WTC11 (cell line): ENCODE measurements at regions not wholly inside any gene's neighbourhood (a gene's known extent, or its start where the extent isn't known, plus 50 kb on each side); places are given as distances from the start of the nearest gene placed in this dataset.
"Not testable (repeated sequence)": the region's sequence is repeated elsewhere in the genome, so short reads cannot be mapped to it uniquely, and the experiment has no call there.

Experiments
- ATAC-seq: fragments of 200-7000 bp; cut with Tn5 transposase; 2 replicates; pipeline ENCODE4 v1.10.0; 2021; ENCODE audit warnings: mild to moderate bottlenecking, moderate library complexity
- CTCF ChIA-PET: fragments of 300-600 bp; sonication (Branson Sonifier 250); formaldehyde crosslinking; loops from one replicate; lab custom pipeline; 2021; ENCODE audit warnings: antibody characterized with exemption; lab: Charles Lee
- POLR2A ChIA-PET: fragments of 350-600 bp; sonication (Branson Sonifier 250); formaldehyde crosslinking; loops from one replicate; lab custom pipeline; 2021; ENCODE audit warnings: antibody characterized with exemption; lab: Charles Lee
- DNase-seq: peaks from one replicate; pipeline ENCODE4 v3.0.0; 2021; ENCODE audit warnings: low spot score
- H3K27ac Mint-ChIP-seq: 2 replicates; pipeline ENCODE4 v1.8.0; 2021; ENCODE audit warnings: mixed read lengths
- H3K27me3 Mint-ChIP-seq: 2 replicates; pipeline ENCODE4 v1.8.0; 2021; ENCODE audit warnings: low read depth, mild to moderate bottlenecking, moderate library complexity, mixed read lengths
- H3K36me3 Mint-ChIP-seq: 2 replicates; pipeline ENCODE4 v1.8.0; 2021; ENCODE audit warnings: mixed read lengths
- H3K4me1 Mint-ChIP-seq: 2 replicates; pipeline ENCODE4 v1.8.0; 2022; ENCODE audit warnings: mixed read lengths
- H3K4me3 Mint-ChIP-seq: 2 replicates; pipeline ENCODE4 v1.8.0; 2021; ENCODE audit warnings: mild to moderate bottlenecking, moderate library complexity, mixed read lengths
- H3K9me3 Mint-ChIP-seq: 2 replicates; pipeline ENCODE4 v1.8.0; 2021; ENCODE audit warnings: mixed read lengths
- CREM ChIP-seq: sonication (generic); formaldehyde crosslinking; IDR thresholded peaks from 2 replicates; pipeline ENCODE4 v1.8.1; 2022; ENCODE audit warnings: mild to moderate bottlenecking, missing genetic modification reagents, moderate library complexity
- ELF4 ChIP-seq: sonication (generic); formaldehyde crosslinking; IDR thresholded peaks from 2 replicates; pipeline ENCODE4 v1.8.1; 2022; ENCODE audit warnings: low read depth, mild to moderate bottlenecking, moderate library complexity, missing genetic modification reagents
- EMX1 ChIP-seq: fragments of 250-450 bp; sonication (Bioruptor Pico); IDR thresholded peaks from 2 replicates; pipeline ENCODE4 v1.8.0; 2021; ENCODE audit warnings: mild to moderate bottlenecking
- FOXK1 ChIP-seq: sonication (generic); formaldehyde crosslinking; IDR thresholded peaks from 2 replicates; pipeline ENCODE4 v1.8.0; 2022; ENCODE audit warnings: mild to moderate bottlenecking, moderate library complexity, missing genetic modification reagents
- GABPB1 ChIP-seq: sonication (generic); formaldehyde crosslinking; IDR thresholded peaks from 2 replicates; pipeline ENCODE4 v1.8.1; 2023; ENCODE audit warnings: mild to moderate bottlenecking, missing genetic modification reagents
- KAT7 ChIP-seq: sonication (generic); formaldehyde crosslinking; IDR thresholded peaks from 2 replicates; pipeline ENCODE4 v1.8.1; 2023; ENCODE audit warnings: missing genetic modification reagents, mild to moderate bottlenecking, borderline replicate concordance
- NFE2L1 ChIP-seq: sonication (generic); formaldehyde crosslinking; IDR thresholded peaks from 2 replicates; pipeline ENCODE4 v1.8.1; 2023; ENCODE audit warnings: missing genetic modification reagents
- RORB ChIP-seq: fragments of 250-450 bp; sonication (Bioruptor Pico); IDR thresholded peaks from 2 replicates; pipeline ENCODE4 v1.9.0; 2021; ENCODE audit warnings: mild to moderate bottlenecking
- SMAD4 ChIP-seq: sonication (generic); formaldehyde crosslinking; IDR thresholded peaks from 2 replicates; pipeline ENCODE4 v1.8.0; 2022; ENCODE audit warnings: mild to moderate bottlenecking, missing genetic modification reagents
- SOX15 ChIP-seq: fragments of 250-450 bp; sonication (Bioruptor Pico); IDR thresholded peaks from 2 replicates; pipeline ENCODE4 v1.9.0; 2021; ENCODE audit warnings: mild to moderate bottlenecking
- ZBTB21 ChIP-seq: sonication (generic); formaldehyde crosslinking; IDR thresholded peaks from 2 replicates; pipeline ENCODE4 v1.8.1; 2023; ENCODE audit warnings: mild to moderate bottlenecking, missing genetic modification reagents, borderline replicate concordance
- ZNF232 ChIP-seq: sonication (generic); formaldehyde crosslinking; IDR thresholded peaks from 2 replicates; pipeline ENCODE4 v1.8.0; 2022; ENCODE audit warnings: mild to moderate bottlenecking, missing genetic modification reagents
- ZNF317 ChIP-seq: sonication (generic); formaldehyde crosslinking; IDR thresholded peaks from 2 replicates; pipeline ENCODE4 v1.8.1; 2023; ENCODE audit warnings: low read depth, mild to moderate bottlenecking, moderate library complexity, missing genetic modification reagents, borderline replicate concordance
- ZNF416 ChIP-seq: fragments of 250-450 bp; sonication (Bioruptor Pico); IDR thresholded peaks from 2 replicates; pipeline ENCODE4 v1.9.0; 2021; ENCODE audit warnings: mild to moderate bottlenecking, inconsistent platforms
- ZNF423 ChIP-seq: fragments of 250-450 bp; sonication (Bioruptor Pico); IDR thresholded peaks from 2 replicates; pipeline ENCODE4 v2.1.2; 2022; ENCODE audit warnings: mild to moderate bottlenecking, moderate library complexity
- TF ChIP-seq, protein P1 (sequence below): fragments of 250-450 bp; sonication (Bioruptor Pico); IDR thresholded peaks from 2 replicates; pipeline ENCODE4 v1.9.0; 2021; ENCODE audit warnings: mild to moderate bottlenecking
- TF ChIP-seq, protein P2 (sequence below): sonication (generic); formaldehyde crosslinking; IDR thresholded peaks from 2 replicates; pipeline ENCODE4 v1.8.0; 2022; ENCODE audit warnings: mild to moderate bottlenecking, missing genetic modification reagents
- TF ChIP-seq, protein P3 (sequence below): fragments of 250-450 bp; sonication (Bioruptor Pico); IDR thresholded peaks from 2 replicates; pipeline ENCODE4 v2.1.2; 2022; ENCODE audit warnings: mild to moderate bottlenecking, moderate library complexity
- TF ChIP-seq, protein P4 (sequence below): sonication (generic); formaldehyde crosslinking; IDR thresholded peaks from 2 replicates; pipeline ENCODE4 v1.8.1; 2023; ENCODE audit warnings: mild to moderate bottlenecking, missing genetic modification reagents, moderate library complexity
- TF ChIP-seq, protein P5 (sequence below): sonication (generic); formaldehyde crosslinking; IDR thresholded peaks from 2 replicates; pipeline ENCODE4 v1.8.0; 2023; ENCODE audit warnings: mild to moderate bottlenecking, missing genetic modification reagents
- TF ChIP-seq, protein P6 (sequence below): sonication (generic); formaldehyde crosslinking; IDR thresholded peaks from 2 replicates; pipeline ENCODE4 v1.8.1; 2022; ENCODE audit warnings: mild to moderate bottlenecking, moderate library complexity, missing genetic modification reagents

DNA sequence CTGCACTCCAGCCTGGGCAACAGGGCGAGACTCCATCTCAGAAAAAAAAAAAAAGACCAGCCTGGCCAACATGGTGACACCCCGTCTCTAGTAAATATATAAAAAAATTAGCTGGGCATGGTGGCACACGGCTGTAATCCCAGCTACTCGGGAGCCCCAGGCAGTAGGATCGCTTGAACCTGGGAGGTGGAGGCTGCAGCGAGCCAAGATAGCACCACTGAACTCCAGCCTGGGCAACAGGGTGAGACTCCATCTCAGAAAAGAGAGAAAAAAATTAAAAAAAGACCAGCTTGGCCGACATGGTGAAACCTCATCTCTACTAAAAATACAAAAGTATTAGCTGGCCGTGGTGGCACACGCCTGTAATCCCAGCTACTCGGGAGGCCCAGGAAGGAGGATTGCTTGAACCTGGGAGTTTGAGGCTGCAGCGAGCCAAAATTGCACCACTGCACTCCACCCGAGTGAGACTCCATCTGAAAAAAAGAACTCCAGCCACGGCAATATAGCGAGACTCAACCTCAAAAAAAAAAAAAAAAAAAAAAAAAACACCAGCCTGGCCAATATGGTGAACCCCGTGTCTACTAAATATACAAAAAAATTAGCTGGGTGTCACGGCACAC, 346.1 kb upstream of the PLGLB2 start (continued):
- TF ChIP-seq, protein P1, sequence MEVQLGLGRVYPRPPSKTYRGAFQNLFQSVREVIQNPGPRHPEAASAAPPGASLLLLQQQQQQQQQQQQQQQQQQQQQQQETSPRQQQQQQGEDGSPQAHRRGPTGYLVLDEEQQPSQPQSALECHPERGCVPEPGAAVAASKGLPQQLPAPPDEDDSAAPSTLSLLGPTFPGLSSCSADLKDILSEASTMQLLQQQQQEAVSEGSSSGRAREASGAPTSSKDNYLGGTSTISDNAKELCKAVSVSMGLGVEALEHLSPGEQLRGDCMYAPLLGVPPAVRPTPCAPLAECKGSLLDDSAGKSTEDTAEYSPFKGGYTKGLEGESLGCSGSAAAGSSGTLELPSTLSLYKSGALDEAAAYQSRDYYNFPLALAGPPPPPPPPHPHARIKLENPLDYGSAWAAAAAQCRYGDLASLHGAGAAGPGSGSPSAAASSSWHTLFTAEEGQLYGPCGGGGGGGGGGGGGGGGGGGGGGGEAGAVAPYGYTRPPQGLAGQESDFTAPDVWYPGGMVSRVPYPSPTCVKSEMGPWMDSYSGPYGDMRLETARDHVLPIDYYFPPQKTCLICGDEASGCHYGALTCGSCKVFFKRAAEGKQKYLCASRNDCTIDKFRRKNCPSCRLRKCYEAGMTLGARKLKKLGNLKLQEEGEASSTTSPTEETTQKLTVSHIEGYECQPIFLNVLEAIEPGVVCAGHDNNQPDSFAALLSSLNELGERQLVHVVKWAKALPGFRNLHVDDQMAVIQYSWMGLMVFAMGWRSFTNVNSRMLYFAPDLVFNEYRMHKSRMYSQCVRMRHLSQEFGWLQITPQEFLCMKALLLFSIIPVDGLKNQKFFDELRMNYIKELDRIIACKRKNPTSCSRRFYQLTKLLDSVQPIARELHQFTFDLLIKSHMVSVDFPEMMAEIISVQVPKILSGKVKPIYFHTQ: no peak
- TF ChIP-seq KAT7 (CRISPR knock-in tag): no peak
- TF ChIP-seq SMAD4 (CRISPR knock-in tag): no peak
- no peak for TF ChIP-seq ZBTB21 (CRISPR knock-in tag)
- no peak for TF ChIP-seq FOXK1 (CRISPR knock-in tag)
- TF ChIP-seq, protein P2, sequence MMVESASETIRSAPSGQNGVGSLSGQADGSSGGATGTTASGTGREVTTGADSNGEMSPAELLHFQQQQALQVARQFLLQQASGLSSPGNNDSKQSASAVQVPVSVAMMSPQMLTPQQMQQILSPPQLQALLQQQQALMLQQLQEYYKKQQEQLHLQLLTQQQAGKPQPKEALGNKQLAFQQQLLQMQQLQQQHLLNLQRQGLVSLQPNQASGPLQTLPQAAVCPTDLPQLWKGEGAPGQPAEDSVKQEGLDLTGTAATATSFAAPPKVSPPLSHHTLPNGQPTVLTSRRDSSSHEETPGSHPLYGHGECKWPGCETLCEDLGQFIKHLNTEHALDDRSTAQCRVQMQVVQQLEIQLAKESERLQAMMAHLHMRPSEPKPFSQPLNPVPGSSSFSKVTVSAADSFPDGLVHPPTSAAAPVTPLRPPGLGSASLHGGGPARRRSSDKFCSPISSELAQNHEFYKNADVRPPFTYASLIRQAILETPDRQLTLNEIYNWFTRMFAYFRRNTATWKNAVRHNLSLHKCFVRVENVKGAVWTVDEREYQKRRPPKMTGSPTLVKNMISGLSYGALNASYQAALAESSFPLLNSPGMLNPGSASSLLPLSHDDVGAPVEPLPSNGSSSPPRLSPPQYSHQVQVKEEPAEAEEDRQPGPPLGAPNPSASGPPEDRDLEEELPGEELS (CRISPR knock-in tag): no peak
- TF ChIP-seq GABPB1: no peak
- TF ChIP-seq CREM (CRISPR knock-in tag): no peak
- no peak for TF ChIP-seq ZNF423

DNA sequence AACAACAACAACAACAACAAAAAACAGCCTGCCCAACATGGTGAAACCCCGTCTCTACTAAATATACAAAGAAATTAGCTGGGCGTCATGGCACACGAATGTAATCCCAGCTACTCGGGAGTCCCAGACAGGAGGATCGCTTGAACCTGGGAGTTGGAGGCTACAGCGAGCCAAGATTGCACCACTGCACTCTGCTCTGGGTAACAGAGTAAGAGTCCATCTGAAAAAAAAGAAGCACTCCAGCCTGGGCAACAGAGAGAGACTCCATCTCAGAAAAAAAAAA, 344.1 kb upstream of the PLGLB2 start:
- POLR2A ChIA-PET: no interaction called here
- ATAC-seq: no peak
- H3K4me1 Mint-ChIP-seq: no peaks in the 10 kb centered on the region
- CTCF ChIA-PET: interaction anchor here (0.7 kb wide), 1 partner anchor 1445 kb away, joined by 3 read pairs; no protein-coding TSS in a partner anchor
- H3K27me3 Mint-ChIP-seq: peaks cover 11% of the 10 kb centered on the region
- TF ChIP-seq ZNF317 (CRISPR knock-in tag) (no peak), EMX1 (CRISPR knock-in tag) (no peak), ZNF416 (no peak), SMAD4 (CRISPR knock-in tag) (no peak), ZNF232 (CRISPR knock-in tag) (no peak), ZBTB21 (CRISPR knock-in tag) (no peak), ELF4 (CRISPR knock-in tag) (no peak), RORB (CRISPR knock-in tag) (no peak), NFE2L1 (no peak), SOX15 (CRISPR knock-in tag) (no peak)
- TF ChIP-seq, protein P3, sequence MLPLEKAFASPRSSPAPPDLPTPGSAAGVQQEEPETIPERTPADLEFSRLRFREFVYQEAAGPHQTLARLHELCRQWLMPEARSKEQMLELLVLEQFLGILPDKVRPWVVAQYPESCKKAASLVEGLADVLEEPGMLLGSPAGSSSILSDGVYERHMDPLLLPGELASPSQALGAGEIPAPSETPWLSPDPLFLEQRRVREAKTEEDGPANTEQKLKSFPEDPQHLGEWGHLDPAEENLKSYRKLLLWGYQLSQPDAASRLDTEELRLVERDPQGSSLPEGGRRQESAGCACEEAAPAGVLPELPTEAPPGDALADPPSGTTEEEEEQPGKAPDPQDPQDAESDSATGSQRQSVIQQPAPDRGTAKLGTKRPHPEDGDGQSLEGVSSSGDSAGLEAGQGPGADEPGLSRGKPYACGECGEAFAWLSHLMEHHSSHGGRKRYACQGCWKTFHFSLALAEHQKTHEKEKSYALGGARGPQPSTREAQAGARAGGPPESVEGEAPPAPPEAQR: no peak
- TF ChIP-seq, protein P4, sequence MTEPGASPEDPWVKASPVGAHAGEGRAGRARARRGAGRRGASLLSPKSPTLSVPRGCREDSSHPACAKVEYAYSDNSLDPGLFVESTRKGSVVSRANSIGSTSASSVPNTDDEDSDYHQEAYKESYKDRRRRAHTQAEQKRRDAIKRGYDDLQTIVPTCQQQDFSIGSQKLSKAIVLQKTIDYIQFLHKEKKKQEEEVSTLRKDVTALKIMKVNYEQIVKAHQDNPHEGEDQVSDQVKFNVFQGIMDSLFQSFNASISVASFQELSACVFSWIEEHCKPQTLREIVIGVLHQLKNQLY (CRISPR knock-in tag): no peak
- TF ChIP-seq, protein P5, sequence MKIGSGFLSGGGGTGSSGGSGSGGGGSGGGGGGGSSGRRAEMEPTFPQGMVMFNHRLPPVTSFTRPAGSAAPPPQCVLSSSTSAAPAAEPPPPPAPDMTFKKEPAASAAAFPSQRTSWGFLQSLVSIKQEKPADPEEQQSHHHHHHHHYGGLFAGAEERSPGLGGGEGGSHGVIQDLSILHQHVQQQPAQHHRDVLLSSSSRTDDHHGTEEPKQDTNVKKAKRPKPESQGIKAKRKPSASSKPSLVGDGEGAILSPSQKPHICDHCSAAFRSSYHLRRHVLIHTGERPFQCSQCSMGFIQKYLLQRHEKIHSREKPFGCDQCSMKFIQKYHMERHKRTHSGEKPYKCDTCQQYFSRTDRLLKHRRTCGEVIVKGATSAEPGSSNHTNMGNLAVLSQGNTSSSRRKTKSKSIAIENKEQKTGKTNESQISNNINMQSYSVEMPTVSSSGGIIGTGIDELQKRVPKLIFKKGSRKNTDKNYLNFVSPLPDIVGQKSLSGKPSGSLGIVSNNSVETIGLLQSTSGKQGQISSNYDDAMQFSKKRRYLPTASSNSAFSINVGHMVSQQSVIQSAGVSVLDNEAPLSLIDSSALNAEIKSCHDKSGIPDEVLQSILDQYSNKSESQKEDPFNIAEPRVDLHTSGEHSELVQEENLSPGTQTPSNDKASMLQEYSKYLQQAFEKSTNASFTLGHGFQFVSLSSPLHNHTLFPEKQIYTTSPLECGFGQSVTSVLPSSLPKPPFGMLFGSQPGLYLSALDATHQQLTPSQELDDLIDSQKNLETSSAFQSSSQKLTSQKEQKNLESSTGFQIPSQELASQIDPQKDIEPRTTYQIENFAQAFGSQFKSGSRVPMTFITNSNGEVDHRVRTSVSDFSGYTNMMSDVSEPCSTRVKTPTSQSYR: no peak
- TF ChIP-seq, protein P6, sequence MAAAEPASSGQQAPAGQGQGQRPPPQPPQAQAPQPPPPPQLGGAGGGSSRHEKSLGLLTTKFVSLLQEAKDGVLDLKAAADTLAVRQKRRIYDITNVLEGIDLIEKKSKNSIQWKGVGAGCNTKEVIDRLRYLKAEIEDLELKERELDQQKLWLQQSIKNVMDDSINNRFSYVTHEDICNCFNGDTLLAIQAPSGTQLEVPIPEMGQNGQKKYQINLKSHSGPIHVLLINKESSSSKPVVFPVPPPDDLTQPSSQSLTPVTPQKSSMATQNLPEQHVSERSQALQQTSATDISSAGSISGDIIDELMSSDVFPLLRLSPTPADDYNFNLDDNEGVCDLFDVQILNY (CRISPR knock-in tag): no peak
- no peak for DNase-seq
- peaks cover 3% of the 10 kb centered on the region; the same call in 1 of the 2 replicates for H3K9me3 Mint-ChIP-seq
- H3K4me3 Mint-ChIP-seq: no peak overlapping the region
- no peak overlapping the region for H3K27ac Mint-ChIP-seq
- H3K36me3 Mint-ChIP-seq: peaks cover 6% of the 10 kb centered on the region

DNA sequence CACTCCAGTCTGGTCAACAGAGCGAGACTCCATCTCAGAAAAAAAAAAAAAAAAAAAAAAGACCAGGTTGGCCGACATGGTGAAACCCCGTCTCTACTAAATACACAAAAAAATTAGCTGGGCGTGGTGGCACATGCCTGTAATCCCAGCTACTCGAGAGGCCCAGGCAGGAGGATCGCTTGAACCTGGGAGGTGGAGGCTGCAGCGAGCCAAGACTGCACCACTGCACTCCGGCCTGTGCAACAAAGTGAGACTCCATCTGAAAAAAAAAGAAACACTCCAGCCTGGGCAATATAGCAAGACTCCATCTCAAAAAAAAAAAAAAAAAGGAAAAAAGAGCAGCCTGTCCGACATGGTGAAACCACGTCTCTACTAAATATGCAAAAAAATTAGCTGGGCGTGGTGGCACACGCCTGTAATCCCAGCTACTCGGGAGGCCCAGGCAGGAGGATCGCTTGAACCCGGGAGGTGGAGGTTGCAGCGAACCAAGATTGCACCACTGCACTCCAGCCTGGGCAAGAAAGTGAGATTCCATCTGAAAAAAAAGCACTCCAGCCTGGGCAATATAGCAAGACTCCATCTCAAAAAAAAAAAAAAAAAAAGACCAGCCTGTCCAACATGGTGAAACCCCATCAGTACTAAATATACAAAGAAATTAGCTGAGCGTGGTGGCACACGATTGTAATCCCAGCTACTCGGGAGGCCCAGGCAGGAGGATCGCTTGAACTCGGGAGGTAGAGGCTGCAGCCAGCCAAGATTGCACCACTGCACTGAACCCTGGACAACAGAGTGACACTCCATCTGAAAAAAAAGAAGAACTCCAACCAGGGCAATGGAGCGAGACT, 343.3 kb upstream of the PLGLB2 start:
- H3K27ac Mint-ChIP-seq, H3K9me3 Mint-ChIP-seq, ATAC-seq, DNase-seq, H3K4me3 Mint-ChIP-seq, H3K4me1 Mint-ChIP-seq, H3K36me3 Mint-ChIP-seq: not testable (repeated sequence)
- ChIA-PET CTCF (interaction anchor here (0.7 kb wide), 1 partner anchor 1446 kb away, joined by 3 read pairs; no protein-coding TSS in a partner anchor), POLR2A (interaction anchor here (0.7 kb wide), 1 partner anchor 1795 kb away, joined by 3 read pairs; no protein-coding TSS in a partner anchor)
- peaks cover 11% of the 10 kb centered on the region for H3K27me3 Mint-ChIP-seq
